Heart left ventricle (tissue), 13 donors: ENCODE measurements at regions not wholly inside any gene's neighbourhood (a gene's known extent, or its start where the extent isn't known, plus 50 kb on each side); places are given as distances from the start of the nearest gene placed in this dataset.

Experiments used
- POLR2A ChIP-seq, 2 donors: fragments of 450-650 bp; IDR thresholded peaks; one replicate each; pipeline ENCODE4 v1.6.1; 2017; ENCODE audit warnings: antibody characterized with exemption in 2 of 2, mild to moderate bottlenecking in 2 of 2, moderate library complexity in 2 of 2
- TF ChIP-seq, protein P1 (sequence below), 12 donors: fragments of 200-600 bp; sonication (generic) in 4 of 12; IDR thresholded peaks; one replicate each; pipeline versions ENCODE4 v1.5.0 to v1.8.0; 2018 to 2022; ENCODE audit warnings: antibody characterized with exemption in 12 of 12, mild to moderate bottlenecking in 5 of 12
- donor health status: ischemic (EF 13 %, LVEDD 7.1; RV severe dilation, severe dysfunction).
- donor health status: DM: no; HTN: yes; CAD: no.
- donor health status: DM: no; HTN: no; CAD: no.
- donor health status: ischemic (EF 25% LVEDD 6.9; RV normal size, moderate dysfunction).
- donor health status: ischemic (EF 25% LVEDD 5.7; RV mildly dilated, moderate dysfunction).
- donor health status: ischemic (EF 35%, LVEDD 5.7; RV mildly dilated, moderate dysfunction).
- donor health status: nonischemic (EF 11% LVEDD 7.7; RV severe dilation, severe dysfunction).
- donor health status: DM: yes; HTN: yes; CAD: no.
- donor health status: PGD.
- donor health status: ischemic (EF 29% LVEDD 5.4; RV normal size, mild dysfunction).
- donor health status: nonischemic (EF 23%, LVEDD 6.1; RV moderate dilation, normal function).

DNA sequence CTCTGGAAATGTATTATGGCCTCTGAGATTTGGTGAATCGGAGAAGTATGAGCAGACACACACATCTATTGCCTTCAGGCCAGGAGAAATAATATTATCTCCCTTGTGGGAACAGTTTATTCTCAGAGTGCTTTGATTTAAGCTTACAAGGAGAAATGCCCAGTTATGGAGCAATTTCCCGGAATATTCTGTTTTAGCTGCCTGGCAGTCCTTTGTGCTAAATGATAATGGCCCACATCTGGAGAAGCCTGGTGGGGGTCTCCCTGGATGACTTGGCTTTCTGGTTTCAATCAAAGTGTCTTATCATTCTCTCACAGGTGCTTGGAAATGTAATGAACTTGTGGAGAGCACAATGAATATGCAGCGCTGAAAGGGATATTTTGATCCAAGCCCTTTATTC, 389.6 kb upstream of the USP24 start:
- TF ChIP-seq, protein P1, sequence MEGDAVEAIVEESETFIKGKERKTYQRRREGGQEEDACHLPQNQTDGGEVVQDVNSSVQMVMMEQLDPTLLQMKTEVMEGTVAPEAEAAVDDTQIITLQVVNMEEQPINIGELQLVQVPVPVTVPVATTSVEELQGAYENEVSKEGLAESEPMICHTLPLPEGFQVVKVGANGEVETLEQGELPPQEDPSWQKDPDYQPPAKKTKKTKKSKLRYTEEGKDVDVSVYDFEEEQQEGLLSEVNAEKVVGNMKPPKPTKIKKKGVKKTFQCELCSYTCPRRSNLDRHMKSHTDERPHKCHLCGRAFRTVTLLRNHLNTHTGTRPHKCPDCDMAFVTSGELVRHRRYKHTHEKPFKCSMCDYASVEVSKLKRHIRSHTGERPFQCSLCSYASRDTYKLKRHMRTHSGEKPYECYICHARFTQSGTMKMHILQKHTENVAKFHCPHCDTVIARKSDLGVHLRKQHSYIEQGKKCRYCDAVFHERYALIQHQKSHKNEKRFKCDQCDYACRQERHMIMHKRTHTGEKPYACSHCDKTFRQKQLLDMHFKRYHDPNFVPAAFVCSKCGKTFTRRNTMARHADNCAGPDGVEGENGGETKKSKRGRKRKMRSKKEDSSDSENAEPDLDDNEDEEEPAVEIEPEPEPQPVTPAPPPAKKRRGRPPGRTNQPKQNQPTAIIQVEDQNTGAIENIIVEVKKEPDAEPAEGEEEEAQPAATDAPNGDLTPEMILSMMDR (IDR thresholded peaks at IDR 0.05), result no peak
- no peak for TF ChIP-seq POLR2A (IDR thresholded peaks at IDR 0.05)
